ENCODE measurements at regions not wholly inside any gene's neighbourhood (a gene's known extent, or its start where the extent isn't known, plus 50 kb on each side); places are given as distances from the start of the nearest gene placed in this dataset.
"Not testable (repeated sequence)": the region's sequence is repeated elsewhere in the genome, so short reads cannot be mapped to it uniquely, and the experiment has no call there.

DNA sequence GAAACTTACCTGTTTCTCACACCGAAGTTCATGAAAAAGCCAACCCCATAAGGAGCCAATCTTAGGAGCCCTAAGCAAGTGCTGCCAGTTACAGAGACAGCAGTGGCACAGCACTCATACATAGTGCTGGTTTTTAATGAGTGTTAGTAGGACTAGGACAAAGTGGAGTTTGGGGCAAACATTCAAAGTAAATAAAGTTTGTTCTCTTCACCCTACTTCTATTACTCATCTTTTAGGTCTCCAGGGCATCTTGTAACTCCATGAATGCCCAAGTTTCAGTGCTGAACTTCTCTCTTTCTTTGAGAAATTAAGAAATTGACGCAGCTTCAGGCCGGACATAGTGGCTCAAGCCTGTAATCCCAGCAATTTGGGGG is 584.7 kb downstream of the EBF1 start:
- DNase-seq, result no peak

GRCh38 chr5:158514319-158514985 is 585.3 kb downstream of the EBF1 start:
- no peak for DNase-seq

GRCh38 chr5:158513490-158514318 is 586.0 kb downstream of the EBF1 start:
- no peak for DNase-seq

DNA sequence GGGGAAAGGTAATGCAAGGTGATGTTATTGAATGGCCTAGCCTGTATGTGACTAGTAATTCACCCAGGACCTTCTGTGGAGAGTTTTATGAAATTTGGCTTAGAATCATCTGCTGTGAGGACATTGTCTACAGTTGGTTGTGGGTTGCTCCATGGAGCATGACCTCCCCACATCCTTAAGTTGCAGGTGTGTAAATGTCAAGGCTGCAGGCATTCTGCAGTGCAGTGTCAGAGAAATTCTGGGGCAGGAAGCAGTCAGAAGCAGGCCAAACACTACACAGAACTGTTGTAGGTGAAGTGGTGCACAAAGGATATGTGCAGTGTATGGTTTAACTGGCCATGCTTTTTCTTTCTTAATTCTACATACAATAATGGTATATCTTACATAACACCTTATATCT is 588.3 kb downstream of the EBF1 start:
- DNase-seq, result no peak

DNA sequence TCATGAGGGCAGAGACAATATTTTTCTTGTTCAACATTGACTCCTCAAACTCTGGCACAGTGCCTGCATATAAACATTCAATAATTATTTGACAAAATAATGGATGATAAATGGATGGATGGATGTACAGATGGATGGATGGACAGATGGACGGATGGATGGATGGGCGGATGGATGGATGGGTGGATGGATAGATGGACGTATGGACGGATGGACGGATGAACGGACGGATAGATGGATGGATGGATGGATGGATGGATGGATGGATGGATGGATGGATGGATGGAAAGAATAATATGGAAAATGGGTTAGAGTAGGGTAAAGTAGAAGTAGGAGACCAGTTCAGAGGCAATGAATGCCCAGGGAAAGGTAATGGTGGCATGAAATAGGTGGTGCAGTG is 589.2 kb downstream of the EBF1 start:
- no peak for DNase-seq

- no peak for DNase-seq
These were observed 593.1 kb downstream of the EBF1 start for GRCh38 chr5:158506648-158507047.

DNA sequence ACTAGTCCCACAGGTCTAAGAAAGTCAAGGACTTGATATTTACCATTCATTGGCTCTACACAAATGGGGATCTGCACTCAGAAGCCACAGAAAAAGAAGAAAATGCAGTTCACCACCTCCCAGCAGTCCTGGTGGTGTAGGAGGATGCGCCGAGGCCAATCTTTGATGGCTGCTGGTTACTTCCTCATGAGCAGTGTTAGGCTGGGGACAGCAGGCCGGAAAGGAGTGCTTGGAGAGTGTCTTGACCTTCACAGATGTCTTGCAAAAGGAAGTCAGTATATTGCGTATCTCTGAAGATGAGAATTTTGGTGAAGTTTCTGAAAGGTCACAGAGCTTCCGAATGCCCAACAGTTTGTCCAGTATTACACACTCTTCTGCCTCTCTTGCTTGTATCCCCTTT is 597.0 kb downstream of the EBF1 start:
- no peak for DNase-seq

DNA sequence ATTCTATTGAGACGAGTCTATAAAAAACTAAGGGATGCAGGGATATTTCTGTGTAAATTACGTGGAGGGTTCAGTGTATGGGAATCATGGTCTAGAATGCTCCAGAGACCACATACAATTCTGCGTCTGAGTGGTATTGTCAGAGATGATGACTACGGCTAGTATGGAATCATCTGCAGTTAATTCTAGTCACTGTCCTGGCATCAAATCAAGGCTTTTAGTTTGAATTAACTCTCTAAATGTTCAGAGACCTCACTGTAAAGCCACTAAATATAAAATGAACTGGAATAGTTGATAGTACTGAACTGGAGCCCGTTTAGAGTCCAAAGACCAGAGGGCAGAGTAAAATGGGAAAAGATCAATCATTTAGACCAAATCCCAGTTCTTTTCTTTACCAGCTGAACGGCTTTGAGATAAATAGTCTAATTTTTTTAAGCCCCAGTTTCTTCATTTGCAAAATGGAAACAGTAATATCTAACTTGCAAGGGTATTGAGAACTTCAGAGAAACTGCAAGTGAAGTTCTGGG is 599.8 kb downstream of the EBF1 start:
- no peak for DNase-seq

DNA sequence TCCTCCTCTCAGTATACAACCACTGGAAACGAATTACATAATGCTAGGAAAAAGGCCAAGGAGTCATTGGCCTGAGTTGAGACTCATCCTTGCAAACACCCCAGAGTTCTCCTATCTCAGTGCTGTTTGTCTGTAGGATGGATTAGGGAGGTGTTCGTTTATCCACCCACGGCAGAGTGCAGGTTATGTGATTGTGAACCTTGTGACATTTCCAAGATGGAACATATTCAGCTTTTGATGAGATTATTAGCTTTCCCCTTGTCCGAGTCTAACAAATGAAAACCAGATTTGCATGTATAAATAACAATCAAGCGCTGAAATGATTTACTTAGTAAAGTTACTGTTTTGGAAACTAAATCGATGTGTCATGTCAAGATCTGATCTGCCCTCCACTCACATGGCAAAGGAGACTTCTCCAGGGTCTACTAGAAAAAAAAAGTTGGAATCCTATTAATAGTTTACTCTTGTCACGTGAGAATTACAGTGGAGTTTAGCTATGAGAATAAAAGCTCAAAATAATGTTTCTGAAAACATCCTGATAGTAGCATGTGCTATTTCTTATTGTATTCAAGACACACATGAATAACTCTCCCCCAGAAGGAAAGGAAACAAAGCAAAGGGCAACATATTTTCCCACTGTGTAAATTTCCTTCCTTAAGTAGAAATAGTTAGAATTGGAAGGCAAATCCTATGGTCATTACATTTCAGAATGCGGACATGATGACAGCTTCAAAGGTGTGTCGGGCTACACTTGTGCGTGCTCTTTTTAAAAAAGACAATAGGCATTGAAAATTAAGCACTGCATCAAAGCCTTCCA is 600.4 kb downstream of the EBF1 start:
- DNase-seq, result no peak

- no peak for DNase-seq
These were observed 603.1 kb downstream of the EBF1 start for GRCh38 chr5:158496624-158497023.

DNA sequence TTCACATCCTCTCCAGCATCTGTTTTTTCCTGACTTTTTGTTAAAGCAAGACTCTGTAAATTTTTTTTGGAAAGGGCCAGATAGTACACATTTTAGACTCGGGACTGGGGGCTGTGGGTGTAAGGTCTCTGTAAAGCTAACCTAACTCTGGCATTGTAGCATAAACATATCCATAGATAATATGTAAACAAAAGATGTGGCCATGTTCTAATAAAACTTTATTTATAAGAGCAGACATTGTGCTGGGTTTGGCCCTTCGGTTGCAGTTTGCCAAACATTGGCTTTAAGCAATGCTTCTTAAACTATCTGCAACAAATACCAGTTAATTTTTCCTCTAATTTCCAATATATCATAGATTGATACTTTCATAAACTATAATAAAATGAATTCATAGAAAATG is 605.2 kb downstream of the EBF1 start:
- no peak for DNase-seq

DNA sequence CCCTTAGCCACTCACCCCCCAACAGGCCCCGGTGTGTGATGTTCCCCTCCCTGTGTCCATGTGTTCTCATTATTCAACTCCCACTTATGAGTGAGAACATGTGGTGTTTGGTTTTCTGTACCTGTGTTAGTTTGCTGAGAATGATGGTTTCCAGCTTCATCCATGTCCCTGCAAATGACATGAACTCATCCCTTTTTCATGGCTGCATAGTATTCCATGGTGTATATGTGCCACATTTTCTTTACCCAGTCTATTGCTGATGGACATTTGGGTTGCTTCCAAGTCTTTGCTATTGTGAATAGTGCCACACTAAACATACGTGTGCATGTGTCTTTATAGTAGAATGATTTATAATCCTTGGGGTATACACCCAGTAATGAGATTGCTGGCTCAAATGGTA is 605.7 kb downstream of the EBF1 start:
- not testable (repeated sequence) for DNase-seq

DNA sequence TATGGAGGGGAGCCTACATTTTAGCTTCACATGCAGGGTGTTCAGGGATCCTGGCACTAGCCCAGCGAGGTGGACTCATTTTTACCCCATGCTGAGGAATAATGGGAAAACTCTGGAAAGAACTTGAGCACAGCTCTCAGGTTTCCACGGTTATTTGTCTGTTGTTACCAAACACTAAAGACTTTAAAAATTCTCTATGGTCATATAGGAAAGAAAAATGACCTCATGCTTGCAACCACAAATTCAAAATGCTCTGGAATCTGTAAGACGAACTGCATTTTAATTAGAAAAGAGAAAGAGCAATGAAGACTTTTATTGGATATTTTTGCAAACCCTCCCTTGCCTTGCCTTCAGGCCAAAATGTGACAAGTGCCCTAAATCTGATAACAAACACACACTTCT is 606.9 kb downstream of the EBF1 start:
- no peak for DNase-seq

DNA sequence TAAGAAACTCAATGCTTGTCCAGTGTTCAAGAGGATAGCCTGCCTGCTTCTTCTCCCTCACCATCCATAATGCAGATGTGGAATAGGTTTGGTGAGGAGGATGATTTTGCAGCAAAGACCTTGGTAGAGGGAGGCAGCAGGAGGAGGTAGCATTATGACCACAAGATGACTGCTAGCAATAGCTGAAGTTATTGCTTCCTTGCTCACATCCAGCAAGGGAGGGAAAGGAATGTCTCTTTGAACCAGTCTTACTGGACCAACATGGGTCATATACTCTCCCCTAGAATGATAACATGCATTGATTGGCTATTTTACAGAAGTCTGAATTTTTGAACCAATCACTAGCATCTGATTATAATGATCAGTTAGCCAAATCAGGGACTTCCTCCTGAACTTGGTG is 607.6 kb downstream of the EBF1 start:
- DNase-seq, result no peak

DNA sequence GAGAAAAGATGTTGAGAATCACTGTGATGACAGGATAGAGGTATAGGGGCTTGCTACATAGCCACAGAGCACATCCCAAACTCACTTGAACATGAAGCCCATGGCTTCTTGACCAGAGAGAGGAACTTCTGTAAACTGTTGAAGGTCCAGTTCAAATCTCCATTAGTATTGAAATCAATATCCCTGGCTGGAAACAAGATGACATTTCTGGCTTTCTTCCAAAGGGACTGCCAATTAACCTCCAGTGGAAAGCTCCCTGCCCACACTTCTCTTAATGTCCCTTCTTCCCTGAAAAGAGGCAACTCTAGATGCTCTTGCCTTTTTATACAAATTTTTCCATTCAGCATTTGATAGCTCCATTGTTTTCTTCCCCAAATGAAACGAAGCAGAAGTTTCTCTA is 612.1 kb downstream of the EBF1 start:
- no peak for DNase-seq

DNA sequence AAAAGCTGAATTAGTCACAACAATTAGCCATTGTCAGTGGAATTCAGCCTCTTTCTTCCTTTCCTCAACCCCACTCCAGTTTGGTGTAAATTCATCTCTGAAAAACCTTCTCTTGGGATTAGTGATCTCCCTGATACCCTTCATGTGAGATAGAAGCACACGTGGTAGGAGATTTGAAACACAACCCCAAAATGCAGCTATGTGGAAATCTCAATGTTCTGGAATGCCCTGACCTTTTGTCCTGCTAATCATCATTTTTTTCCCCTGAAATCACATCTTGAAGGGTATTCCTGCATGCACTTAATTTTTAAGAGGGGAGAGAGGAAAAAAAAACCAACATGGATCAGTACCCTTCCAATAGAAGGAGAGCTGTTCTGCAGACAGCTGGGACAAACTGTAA is 612.6 kb downstream of the EBF1 start:
- DNase-seq, result no peak

- DNase-seq, result no peak
These were observed 613.1 kb downstream of the EBF1 start for GRCh38 chr5:158486566-158486965.

- no peak for DNase-seq
These were observed 614.1 kb downstream of the EBF1 start for GRCh38 chr5:158485604-158486081.

- no peak for DNase-seq
These were observed 614.7 kb downstream of the EBF1 start for GRCh38 chr5:158485047-158485446.

GRCh38 chr5:158484150-158484549 is 615.6 kb downstream of the EBF1 start:
- DNase-seq, result no peak

- no peak for DNase-seq
These were observed 616.3 kb downstream of the EBF1 start for GRCh38 chr5:158483281-158483860.

DNA sequence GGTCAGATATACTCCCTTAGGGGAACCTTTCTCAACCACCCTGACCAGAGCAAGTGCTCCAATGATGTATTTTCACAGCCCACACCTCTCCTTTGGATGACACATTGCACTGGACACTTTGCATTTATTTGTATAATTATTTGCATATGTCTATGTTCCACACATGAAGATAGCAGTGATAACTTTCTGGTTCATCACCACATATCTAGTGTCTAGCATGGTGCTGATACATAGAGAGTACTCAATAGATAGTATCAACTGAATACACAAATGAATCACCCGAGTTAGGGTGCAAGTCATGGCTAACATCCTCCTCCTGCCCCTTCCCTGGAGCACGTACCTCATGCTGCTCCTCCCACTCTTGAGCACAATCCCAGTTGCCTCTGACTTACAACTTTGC is 617.6 kb downstream of the EBF1 start:
- no peak for DNase-seq

DNA sequence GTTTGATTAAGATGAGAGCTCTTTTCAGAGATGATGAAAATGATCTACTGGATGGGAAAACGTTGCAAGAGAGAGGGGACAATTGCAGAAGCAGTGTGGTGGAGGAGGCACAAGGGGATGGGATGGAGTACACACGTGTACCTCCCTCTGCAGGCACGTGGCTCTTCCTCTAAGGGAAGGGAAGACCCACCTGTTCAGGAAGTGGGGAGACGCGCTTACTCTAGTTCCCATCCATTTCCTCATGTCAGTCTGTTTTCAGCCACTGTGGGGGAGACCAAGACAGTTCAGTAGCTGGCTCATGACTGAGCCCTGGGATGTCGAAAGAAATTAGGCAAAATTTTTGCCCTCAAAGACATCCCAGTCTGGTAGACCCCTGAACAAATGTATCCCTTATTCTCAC is 619.2 kb upstream of the CLINT1 start:
- DNase-seq, result no peak
